Embryonic facial prominence (tissue), 1 donor: ENCODE measurements at regions not wholly inside any gene's neighbourhood (a gene's known extent, or its start where the extent isn't known, plus 50 kb on each side); places are given as distances from the start of the nearest gene placed in this dataset.
"Not testable (repeated sequence)": the region's sequence is repeated elsewhere in the genome, so short reads cannot be mapped to it uniquely, and the experiment has no call there.

Experiments used
- DNase-seq: peaks from one replicate; pipeline ENCODE4 v3.0.0-alpha.2; 2016; ENCODE audit errors: extremely low spot score

DNA sequence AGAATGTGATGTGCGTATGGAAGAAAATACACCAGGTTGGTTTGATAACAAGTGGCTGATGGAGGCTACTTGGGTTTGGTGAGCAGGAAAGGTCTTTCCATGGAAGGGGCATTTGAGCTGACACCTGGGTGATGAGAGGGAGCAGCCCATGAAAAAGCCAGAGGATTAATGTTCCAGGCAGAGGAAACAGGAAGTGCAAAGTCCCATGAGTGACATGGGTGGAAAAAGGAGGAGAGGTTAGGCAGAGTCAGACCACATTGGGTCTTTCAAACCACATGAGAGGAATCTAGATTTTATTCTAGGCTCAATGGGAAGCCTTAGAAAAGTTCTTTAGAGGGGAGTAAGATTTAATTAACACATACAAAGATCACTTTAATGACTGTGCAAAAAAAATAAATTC is 195.7 kb downstream of the LRATD1 start:
- DNase-seq, result no peak

- DNase-seq, result no peak
Observed at GRCh38 chr2:14828968-14829367, 196.5 kb downstream of the LRATD1 start.

- no peak for DNase-seq
Observed at GRCh38 chr2:14831458-14831857, 198.9 kb downstream of the LRATD1 start.

DNA sequence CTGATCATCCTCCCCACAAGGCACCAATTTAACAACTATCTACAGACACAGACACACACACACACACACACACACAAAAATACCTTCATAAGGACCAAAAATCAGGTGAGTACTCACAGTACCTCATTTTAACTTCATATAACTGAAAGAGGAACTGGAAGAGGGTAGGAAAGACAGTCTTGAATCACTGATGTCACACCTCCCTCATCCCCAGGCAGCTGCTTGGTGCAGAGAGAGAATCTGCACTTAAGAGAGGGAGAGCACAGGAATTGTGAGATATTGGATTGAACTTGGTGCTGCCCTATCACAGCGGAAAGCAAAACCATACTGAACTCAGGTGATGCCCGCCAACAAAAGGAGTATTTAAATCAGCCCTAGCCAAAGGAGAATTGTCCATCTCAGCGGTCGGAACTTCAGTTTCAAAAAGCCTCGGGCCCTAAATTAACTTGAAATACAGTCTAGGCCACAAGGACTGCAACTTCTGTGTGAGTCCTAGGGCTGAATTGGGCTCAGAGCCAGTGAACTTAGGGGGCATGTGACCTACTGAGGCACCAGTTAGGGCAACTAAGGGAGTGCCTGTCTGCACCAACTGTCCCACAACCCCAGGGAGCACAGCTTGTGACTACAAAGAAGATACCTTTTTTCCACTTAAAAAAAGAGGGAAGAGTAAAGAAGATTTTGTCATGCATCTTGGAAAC is 211.1 kb downstream of the LRATD1 start:
- DNase-seq, result no peak

DNA sequence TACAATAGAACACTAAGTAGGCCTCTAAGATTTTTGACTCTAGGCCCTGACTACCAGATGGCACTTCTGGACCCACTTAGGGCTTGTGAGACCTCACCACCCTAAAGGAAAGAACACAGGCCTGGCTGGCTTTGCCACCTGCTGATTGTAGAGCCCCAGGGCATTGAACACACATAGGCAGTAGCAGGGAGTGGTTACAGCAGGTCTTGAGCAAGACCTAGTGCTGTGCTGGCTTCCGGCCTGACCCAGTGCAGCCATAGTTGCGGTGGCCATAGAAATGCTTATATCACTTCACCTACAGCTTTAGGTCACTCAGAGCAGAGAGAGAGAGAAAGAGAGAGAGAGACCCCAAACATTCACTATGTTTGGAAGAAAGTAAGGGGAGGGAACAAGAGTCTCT is 223.2 kb downstream of the LRATD1 start:
- DNase-seq, result no peak

DNA sequence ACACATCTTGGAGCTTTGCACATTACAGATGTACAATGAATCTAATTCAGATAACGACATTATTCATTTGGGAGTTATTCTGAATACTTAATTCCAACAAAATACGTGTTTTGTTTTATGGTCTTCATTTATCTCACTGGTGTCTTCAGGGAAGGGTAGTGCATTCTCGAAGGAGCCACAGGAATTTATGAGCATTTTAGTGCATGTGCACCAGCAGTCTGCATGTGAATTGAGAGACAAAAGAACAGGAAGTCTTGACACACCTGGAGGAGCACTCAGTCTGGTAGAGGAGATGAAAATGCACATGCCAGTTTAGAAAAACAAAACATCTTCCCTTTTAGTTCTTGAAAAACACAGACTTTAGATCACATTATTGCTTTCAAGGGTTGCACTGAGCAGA is 228.7 kb downstream of the LRATD1 start:
- no peak for DNase-seq

DNA sequence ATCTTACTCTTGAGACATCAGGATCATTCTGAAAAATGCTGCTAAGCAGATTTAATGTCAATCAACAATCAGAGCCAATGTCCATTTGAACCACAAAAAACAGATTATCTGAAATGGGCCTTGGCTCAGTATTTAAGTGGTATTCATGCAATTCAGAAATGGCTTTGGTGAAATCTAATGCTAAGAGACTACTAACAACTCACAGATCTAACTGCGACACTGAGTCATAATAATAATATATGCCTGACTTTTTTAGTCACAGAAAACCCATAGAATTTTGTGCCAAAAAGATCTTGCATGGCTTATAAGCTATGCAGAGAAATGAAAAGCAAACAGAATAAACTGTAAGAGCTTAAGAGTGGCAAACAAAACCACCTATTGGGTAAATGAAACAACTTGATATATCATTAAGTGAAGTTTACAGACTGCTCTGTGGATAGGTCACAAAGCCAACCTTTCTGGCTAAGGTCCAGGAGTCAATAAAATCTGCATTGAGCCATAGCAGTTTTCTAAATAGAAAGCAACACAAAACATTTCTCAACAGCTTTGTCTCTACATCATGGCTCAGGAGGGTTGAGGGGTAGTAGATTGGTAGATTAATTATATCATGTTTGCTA is 234.3 kb downstream of the LRATD1 start:
- no peak for DNase-seq

GRCh38 chr2:14867853-14868252 is 235.3 kb downstream of the LRATD1 start:
- no peak for DNase-seq

GRCh38 chr2:14872779-14873325 is 240.3 kb downstream of the LRATD1 start:
- DNase-seq, result no peak

DNA sequence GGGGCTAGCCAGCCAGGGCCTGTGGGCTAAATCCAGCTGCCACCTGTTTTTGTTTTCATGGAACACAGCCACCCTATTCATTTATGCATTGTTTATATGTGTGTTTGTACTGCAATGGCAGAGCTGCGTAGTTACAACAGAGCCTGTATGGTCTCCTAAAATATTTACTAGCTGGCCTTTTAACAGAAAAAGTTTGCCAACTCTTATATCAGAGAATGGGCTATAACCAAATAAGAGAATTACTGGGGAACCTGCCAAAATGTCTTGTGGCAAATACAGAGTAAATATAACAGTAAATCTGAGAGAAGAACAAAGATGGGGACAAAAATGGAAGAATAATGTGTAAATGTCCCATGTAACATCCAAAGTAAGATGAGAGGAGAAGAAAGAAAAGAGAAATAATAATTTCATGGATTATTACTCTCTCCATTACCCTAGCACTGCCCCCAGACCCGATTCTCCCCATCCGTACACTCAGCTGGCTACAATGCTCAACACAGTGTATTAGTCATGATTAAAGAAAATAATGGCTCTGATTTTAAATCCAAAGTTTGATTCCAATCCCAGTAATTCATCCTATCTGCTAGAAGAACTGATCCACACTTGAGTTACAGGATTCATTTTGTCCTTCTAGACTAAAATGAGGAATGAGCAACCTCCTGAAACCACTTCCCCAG is 249.3 kb downstream of the LRATD1 start:
- DNase-seq, result no peak

GRCh38 chr2:14884651-14885050 is 252.1 kb downstream of the LRATD1 start:
- no peak for DNase-seq

DNA sequence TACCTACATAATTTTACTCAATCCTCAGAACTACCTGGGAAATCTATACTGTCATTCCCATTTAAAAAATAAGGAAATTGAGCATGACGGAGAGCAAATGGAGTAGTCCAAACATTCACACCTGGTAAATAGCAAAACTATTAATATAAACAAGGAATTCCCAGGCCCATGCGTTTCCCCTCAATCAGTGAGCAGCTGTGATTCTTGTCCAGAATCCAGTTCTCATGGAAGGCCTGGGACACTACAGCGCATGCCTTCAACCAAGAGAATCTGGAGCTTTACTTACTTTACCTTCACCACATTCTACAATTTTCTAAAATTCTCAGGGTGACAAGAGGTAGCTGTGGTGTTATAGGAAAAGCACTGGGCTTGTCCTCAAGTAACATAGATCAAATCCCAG is 259.0 kb downstream of the LRATD1 start:
- DNase-seq, result no peak

- DNase-seq, result no peak
Observed at GRCh38 chr2:14896330-14897030, 264.0 kb downstream of the LRATD1 start.

DNA sequence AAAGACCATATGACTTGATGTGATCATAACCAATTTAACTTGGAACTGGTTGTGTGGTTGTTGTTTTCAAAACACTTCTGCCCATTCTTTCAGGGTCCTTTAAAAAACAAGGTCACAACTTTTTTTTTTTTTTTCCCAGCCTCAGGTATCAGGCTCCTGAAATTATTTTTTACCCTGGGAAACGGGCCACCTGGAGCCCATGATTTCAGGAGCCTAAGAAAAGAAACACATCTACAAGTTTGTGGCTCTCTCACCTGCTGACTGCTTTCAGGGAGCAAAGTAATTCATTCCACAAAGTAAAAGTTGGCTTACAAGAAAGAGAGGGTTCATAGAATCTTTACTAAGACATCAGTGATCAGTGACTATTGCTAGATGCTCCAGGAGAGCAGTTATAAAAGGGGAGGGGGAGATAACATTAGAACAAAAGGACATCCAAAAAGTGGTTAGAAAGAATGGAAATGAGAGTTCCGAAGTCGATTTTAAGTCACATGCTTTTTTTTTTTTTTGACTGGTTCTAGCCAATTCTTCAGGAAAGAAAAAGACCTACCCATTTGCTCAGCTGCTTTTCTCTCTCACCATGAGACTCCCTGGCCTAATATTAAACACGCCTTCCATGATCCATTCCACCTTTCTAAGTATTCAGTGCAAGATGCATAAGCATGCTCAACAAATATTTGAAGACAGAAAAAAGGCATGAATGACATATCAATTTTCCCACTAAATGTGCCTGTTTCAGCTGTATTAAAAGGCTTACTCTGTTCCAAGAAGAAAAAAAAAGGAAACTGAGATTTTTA is 267.3 kb downstream of the LRATD1 start:
- no peak for DNase-seq

- no peak for DNase-seq
Observed at GRCh38 chr2:14901737-14902136, 269.2 kb downstream of the LRATD1 start.

DNA sequence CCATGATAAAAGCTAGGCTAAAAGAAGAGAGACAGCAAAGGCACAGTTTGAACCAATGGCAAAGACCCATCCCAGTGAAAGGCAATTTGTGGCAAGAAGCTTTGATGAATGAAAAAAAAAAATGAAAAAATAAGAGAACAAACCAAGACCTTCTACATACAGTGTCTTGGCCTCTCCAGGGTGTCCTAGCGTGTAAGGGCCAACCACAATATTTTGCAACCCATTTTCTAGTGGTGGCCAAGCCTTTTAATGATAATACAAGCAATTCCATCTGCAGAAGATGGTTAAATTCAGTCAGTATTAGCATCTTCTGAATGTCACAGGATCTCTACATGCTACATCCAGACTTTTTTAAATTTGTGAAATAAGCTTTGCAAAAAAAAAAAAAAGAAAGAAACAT is 270.4 kb downstream of the LRATD1 start:
- no peak for DNase-seq

GRCh38 chr2:14903709-14904374 is 271.3 kb downstream of the LRATD1 start:
- no peak for DNase-seq

GRCh38 chr2:14904378-14904777 is 271.9 kb downstream of the LRATD1 start:
- DNase-seq, result not testable (repeated sequence)

- no peak for DNase-seq
Observed at GRCh38 chr2:14905571-14905970, 273.1 kb downstream of the LRATD1 start.

DNA sequence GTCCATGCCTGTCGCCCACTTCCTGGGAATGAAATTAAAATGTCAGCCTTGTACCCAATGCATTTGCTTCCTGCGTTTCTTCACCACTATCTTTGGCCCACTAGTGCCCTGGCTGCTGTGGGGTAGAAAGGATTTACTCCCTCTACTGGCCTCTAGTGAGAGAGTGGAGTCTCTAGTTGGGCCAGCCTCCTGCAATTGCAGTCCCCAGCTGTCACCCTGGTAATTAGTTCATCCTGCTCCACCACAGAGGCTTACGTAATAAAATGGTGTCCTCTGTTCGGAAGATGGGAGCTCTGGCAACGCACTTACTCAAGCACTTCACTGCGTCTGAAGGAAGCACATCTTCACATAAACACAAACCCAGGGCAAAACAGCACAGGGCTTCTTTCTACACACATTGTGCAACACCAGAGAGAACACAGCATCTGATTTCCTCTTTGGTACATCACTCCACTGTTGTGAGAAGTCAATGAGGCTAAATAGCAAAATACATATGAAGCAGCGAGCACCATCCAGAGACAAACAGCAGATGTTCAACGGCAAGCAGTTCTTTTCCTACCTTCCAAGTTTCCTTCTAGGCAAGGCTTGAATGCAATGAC is 274.6 kb downstream of the LRATD1 start:
- DNase-seq, result no peak
